ENCODE measurements at regions not wholly inside any gene's neighbourhood (a gene's known extent, or its start where the extent isn't known, plus 50 kb on each side); places are given as distances from the start of the nearest gene placed in this dataset.
"Not testable (repeated sequence)": the region's sequence is repeated elsewhere in the genome, so short reads cannot be mapped to it uniquely, and the experiment has no call there.

DNA sequence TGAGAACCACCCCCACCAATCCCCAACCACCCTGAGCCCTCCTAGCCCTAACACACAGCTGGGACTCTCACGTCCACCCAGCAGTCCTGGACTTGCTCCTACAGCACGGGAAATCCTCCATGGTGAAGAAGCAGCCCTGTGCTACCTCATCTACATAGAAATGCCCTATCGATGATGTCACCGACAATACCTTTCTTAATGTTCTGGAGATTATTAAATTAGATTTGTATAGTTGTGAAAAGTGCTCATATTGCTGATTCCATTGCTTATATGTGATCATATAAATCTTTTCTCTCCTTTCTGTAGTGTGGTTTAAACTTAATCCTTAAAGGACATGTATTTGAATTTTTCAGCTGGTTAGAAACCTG, 97.1 kb downstream of the PPIAL4G start:
- TF ChIP-seq, protein P1, sequence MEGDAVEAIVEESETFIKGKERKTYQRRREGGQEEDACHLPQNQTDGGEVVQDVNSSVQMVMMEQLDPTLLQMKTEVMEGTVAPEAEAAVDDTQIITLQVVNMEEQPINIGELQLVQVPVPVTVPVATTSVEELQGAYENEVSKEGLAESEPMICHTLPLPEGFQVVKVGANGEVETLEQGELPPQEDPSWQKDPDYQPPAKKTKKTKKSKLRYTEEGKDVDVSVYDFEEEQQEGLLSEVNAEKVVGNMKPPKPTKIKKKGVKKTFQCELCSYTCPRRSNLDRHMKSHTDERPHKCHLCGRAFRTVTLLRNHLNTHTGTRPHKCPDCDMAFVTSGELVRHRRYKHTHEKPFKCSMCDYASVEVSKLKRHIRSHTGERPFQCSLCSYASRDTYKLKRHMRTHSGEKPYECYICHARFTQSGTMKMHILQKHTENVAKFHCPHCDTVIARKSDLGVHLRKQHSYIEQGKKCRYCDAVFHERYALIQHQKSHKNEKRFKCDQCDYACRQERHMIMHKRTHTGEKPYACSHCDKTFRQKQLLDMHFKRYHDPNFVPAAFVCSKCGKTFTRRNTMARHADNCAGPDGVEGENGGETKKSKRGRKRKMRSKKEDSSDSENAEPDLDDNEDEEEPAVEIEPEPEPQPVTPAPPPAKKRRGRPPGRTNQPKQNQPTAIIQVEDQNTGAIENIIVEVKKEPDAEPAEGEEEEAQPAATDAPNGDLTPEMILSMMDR (conservative IDR thresholded peaks at IDR 0.05), result not testable (repeated sequence)
- TF ChIP-seq ZFX (IDR thresholded peaks at IDR 0.05), result not testable (repeated sequence)

Measured in C4-2B (cell line).